Astrocyte (in vitro differentiated cells and primary cell): ENCODE measurements at regions not wholly inside any gene's neighbourhood (a gene's known extent, or its start where the extent isn't known, plus 50 kb on each side); places are given as distances from the start of the nearest gene placed in this dataset.

ENCODE experiments used
- DNase-seq: peaks from one replicate; pipeline ENCODE4 v3.0.0-alpha.2; 2010; ENCODE audit warnings: low read depth
- FAIRE-seq: peaks from 2 replicates; lab custom pipeline; 2011; peaks lifted over from hg19 to GRCh38; lab: Jason Lieb, UNC
- H2AFZ ChIP-seq: 2 replicates; pipeline ENCODE4 v1.6.0; 2012; ENCODE audit warnings: low read depth, low read length, inconsistent platforms
- H3K27ac ChIP-seq: 2 replicates; pipeline ENCODE4 v1.5.1; 2011; ENCODE audit warnings: low read depth, low read length, inconsistent platforms
- H3K27me3 ChIP-seq: 2 replicates; pipeline ENCODE4 v1.6.0; 2011; ENCODE audit warnings: low read length, inconsistent platforms; ENCODE audit not compliant: insufficient read depth
- H3K36me3 ChIP-seq: 2 replicates; pipeline ENCODE4 v1.5.1; 2011; ENCODE audit warnings: low read length, inconsistent platforms; ENCODE audit not compliant: insufficient read depth
- H3K4me1 ChIP-seq: 2 replicates; pipeline ENCODE4 v1.5.1; 2011; ENCODE audit warnings: low read length, inconsistent platforms; ENCODE audit not compliant: insufficient read depth
- H3K4me2 ChIP-seq: 2 replicates; pipeline ENCODE4 v1.6.0; 2012; ENCODE audit warnings: low read length, inconsistent platforms
- H3K4me3 ChIP-seq: 2 replicates; pipeline ENCODE4 v1.5.1; 2011; ENCODE audit warnings: low read depth, mild to moderate bottlenecking, low read length, inconsistent platforms; ENCODE audit not compliant: insufficient read depth
- H3K79me2 ChIP-seq: 2 replicates; pipeline ENCODE4 v1.6.0; 2012; ENCODE audit warnings: mild to moderate bottlenecking, low read length, inconsistent platforms; ENCODE audit not compliant: insufficient read depth
- H3K9ac ChIP-seq: 2 replicates; pipeline ENCODE4 v1.6.0; 2012; ENCODE audit warnings: mild to moderate bottlenecking, low read length, inconsistent platforms
- H3K9me3 ChIP-seq: 2 replicates; pipeline ENCODE4 v1.5.1; 2012; ENCODE audit warnings: low read depth, mild to moderate bottlenecking, low read length, inconsistent platforms; ENCODE audit not compliant: insufficient read depth
- H4K20me1 ChIP-seq: 2 replicates; pipeline ENCODE4 v1.6.0; 2012; ENCODE audit warnings: low read length, inconsistent platforms; ENCODE audit not compliant: insufficient read depth
- H3K27ac Mint-ChIP-seq: one replicate; pipeline ENCODE4 v1.8.0; 2021; ENCODE audit warnings: mild to moderate bottlenecking, mixed read lengths; ENCODE audit not compliant: unreplicated experiment
- H3K27me3 Mint-ChIP-seq: one replicate; pipeline ENCODE4 v1.8.0; 2021; ENCODE audit warnings: low read depth, mixed read lengths; ENCODE audit not compliant: unreplicated experiment
- H3K36me3 Mint-ChIP-seq: one replicate; pipeline ENCODE4 v1.8.0; 2021; ENCODE audit warnings: low read depth, mixed read lengths; ENCODE audit not compliant: unreplicated experiment
- H3K4me1 Mint-ChIP-seq: one replicate; pipeline ENCODE4 v1.8.0; 2021; ENCODE audit warnings: low read depth, mixed read lengths; ENCODE audit not compliant: unreplicated experiment
- H3K4me3 Mint-ChIP-seq: one replicate; pipeline ENCODE4 v1.8.0; 2021; ENCODE audit warnings: mild to moderate bottlenecking, moderate library complexity, mixed read lengths; ENCODE audit not compliant: unreplicated experiment
- H3K9me3 Mint-ChIP-seq: one replicate; pipeline ENCODE4 v1.8.0; 2021; ENCODE audit warnings: mild to moderate bottlenecking, mixed read lengths; ENCODE audit not compliant: unreplicated experiment
- CTCF ChIP-seq: IDR thresholded peaks from 2 replicates; pipeline ENCODE4 v1.5.1; 2011; ENCODE audit warnings: low read depth, mild to moderate bottlenecking, inconsistent platforms, low read length, moderate library complexity; ENCODE audit not compliant: insufficient read depth
- EZH2 ChIP-seq: IDR thresholded peaks from 2 replicates; pipeline ENCODE4 v1.6.1; 2012; ENCODE audit warnings: mild to moderate bottlenecking, low read length, inconsistent platforms; ENCODE audit not compliant: insufficient read depth

GRCh38 chr7:109020251-109020650 lies 450.6 kb downstream of the DNAJB9 start:
- H3K4me1 ChIP-seq, result no peaks in the 10 kb centered on the region
- no peak overlapping the region for H2AFZ ChIP-seq
- Mint-ChIP-seq H3K27me3 (no peaks in the 10 kb centered on the region), H3K4me1 (peaks cover 4% of the 10 kb centered on the region), H3K4me3 (no peak overlapping the region), H3K9me3 (no peaks in the 10 kb centered on the region), H3K36me3 (no peaks in the 10 kb centered on the region), H3K27ac (no peak overlapping the region)
- H3K27me3 ChIP-seq, result no peaks in the 10 kb centered on the region
- no peak for FAIRE-seq
- no peaks in the 10 kb centered on the region for H3K9me3 ChIP-seq
- TF ChIP-seq CTCF (no peak), EZH2 (no peak)
- no peak overlapping the region for H3K4me2 ChIP-seq
- H3K4me3 ChIP-seq, result no peak overlapping the region
- no peaks in the 10 kb centered on the region for H4K20me1 ChIP-seq
- DNase-seq, result no peak
- no peaks in the 10 kb centered on the region for H3K36me3 ChIP-seq
- no peaks in the 10 kb centered on the region for H3K79me2 ChIP-seq
- H3K9ac ChIP-seq, result no peak overlapping the region
- no peak overlapping the region for H3K27ac ChIP-seq

GRCh38 chr7:109021390-109021789 lies 451.7 kb downstream of the DNAJB9 start:
- H3K36me3 Mint-ChIP-seq, result no peaks in the 10 kb centered on the region
- no peak overlapping the region for H3K4me3 Mint-ChIP-seq
- H3K4me1 ChIP-seq, result no peaks in the 10 kb centered on the region
- peaks cover 4% of the 10 kb centered on the region for H3K4me1 Mint-ChIP-seq
- H3K9me3 ChIP-seq, result no peaks in the 10 kb centered on the region
- H3K27ac Mint-ChIP-seq, result no peak overlapping the region
- H3K79me2 ChIP-seq, result no peaks in the 10 kb centered on the region
- no peak for TF ChIP-seq EZH2
- no peak for TF ChIP-seq CTCF
- H4K20me1 ChIP-seq, result no peaks in the 10 kb centered on the region
- H3K36me3 ChIP-seq, result no peaks in the 10 kb centered on the region
- H3K4me3 ChIP-seq, result no peak overlapping the region
- DNase-seq (no peak), FAIRE-seq (no peak)
- H3K27me3 ChIP-seq, result no peaks in the 10 kb centered on the region
- no peaks in the 10 kb centered on the region for H3K9me3 Mint-ChIP-seq
- no peak overlapping the region for H3K9ac ChIP-seq
- no peak overlapping the region for H3K27ac ChIP-seq
- no peaks in the 10 kb centered on the region for H3K27me3 Mint-ChIP-seq
- H3K4me2 ChIP-seq, result no peak overlapping the region
- H2AFZ ChIP-seq, result no peak overlapping the region

GRCh38 chr7:109029866-109030265 lies 460.2 kb downstream of the DNAJB9 start:
- Mint-ChIP-seq H3K27me3 (no peaks in the 10 kb centered on the region), H3K27ac (no peak overlapping the region), H3K4me3 (no peak overlapping the region), H3K4me1 (no peaks in the 10 kb centered on the region), H3K9me3 (no peaks in the 10 kb centered on the region), H3K36me3 (no peaks in the 10 kb centered on the region)
- Histone ChIP-seq H3K27ac (no peak overlapping the region), H2AFZ (no peak overlapping the region), H3K4me2 (no peak overlapping the region), H3K79me2 (no peaks in the 10 kb centered on the region), H3K27me3 (no peaks in the 10 kb centered on the region), H3K36me3 (no peaks in the 10 kb centered on the region), H3K4me3 (no peak overlapping the region), H3K9ac (no peak overlapping the region), H3K9me3 (no peaks in the 10 kb centered on the region), H4K20me1 (no peaks in the 10 kb centered on the region), H3K4me1 (no peaks in the 10 kb centered on the region)
- TF ChIP-seq CTCF (no peak), EZH2 (no peak)
- FAIRE-seq (no peak), DNase-seq (no peak)
